NT2/D1 (cell line): ENCODE measurements at regions not wholly inside any gene's neighbourhood (a gene's known extent, or its start where the extent isn't known, plus 50 kb on each side); places are given as distances from the start of the nearest gene placed in this dataset.

Experiments
- SUZ12 ChIP-seq: IDR thresholded peaks from 2 replicates; pipeline ENCODE4 v1.6.1; 2011; ENCODE audit not compliant: insufficient read length, insufficient read depth; ENCODE audit errors: extremely low read depth
- YY1 ChIP-seq: IDR thresholded peaks from 2 replicates; pipeline ENCODE4 v1.6.1; 2011; ENCODE audit not compliant: insufficient read length, insufficient read depth
- ZNF274 ChIP-seq: IDR thresholded peaks from 2 replicates; pipeline ENCODE4 v1.6.1; 2011; ENCODE audit warnings: mild to moderate bottlenecking, low read depth, low read length

- TF ChIP-seq YY1 (no peak), ZNF274 (no peak), SUZ12 (no peak)
Observed at GRCh38 chr17:13240851-13241250, 223.0 kb upstream of the ELAC2 start.
